Occipital lobe (tissue), 1 donor: ENCODE measurements at regions not wholly inside any gene's neighbourhood (a gene's known extent, or its start where the extent isn't known, plus 50 kb on each side); places are given as distances from the start of the nearest gene placed in this dataset.
"Not testable (repeated sequence)": the region's sequence is repeated elsewhere in the genome, so short reads cannot be mapped to it uniquely, and the experiment has no call there.

Source experiments
- DNase-seq: peaks from one replicate; lab custom pipeline; 2025; lab: John Stamatoyannopoulos, UW

DNA sequence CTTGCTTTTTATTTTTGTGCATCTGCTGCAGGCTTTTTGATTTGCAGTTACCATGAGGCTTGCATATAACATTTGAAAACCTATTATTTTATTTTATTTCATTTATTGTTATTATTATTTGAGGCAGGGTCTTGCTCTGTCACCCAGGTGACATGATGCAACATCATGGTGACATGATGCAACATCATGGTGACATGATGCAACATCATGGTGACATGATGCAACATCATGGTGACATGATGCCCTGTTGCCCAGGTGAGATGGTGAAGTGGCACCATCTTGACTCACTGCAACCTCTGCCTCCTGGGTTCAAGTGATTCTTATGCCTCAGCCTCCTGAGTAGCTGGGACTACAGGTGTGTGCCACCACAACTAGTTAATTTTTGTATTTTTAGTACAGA, 244.5 kb upstream of the CTBP2 start:
- DNase-seq: not testable (repeated sequence)

DNA sequence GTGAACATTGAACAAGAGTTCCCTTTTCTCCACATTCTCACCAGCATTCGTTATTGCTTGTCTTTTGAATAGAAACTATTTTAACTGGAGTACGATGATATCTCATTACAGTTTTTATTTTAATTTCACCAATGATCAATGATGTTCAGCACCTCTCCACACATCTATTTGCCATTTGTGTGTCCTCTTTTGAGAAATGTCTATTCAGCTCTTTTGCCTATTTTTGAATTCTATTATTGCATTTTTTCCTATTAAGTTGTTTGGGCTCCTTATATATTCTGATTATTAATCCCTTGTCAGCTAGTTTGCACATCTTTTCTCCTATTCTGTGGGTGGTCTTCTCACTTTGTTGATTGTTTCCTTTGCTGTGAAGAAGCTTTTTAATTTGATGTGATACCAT, 241.1 kb upstream of the CTBP2 start:
- DNase-seq: no peak

DNA sequence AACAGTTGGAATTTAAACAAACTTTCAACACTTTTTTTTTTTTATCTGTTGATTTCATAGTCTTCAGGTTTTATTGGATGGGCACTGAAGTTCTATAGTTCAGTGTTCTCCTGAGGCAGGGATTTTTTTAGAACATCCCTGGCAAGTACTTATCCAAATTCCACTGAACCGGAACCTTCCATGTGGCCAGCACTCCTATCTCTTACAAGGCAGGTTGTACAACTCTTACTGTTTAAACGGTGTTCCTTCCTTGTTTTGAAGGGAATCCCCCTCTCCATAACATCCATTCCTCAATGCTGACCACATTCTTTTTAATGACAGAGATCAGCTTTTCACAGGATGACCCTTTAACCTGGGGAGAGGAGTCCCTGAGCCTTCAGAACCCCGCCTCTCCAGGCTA, 238.9 kb upstream of the CTBP2 start:
- no peak for DNase-seq

DNA sequence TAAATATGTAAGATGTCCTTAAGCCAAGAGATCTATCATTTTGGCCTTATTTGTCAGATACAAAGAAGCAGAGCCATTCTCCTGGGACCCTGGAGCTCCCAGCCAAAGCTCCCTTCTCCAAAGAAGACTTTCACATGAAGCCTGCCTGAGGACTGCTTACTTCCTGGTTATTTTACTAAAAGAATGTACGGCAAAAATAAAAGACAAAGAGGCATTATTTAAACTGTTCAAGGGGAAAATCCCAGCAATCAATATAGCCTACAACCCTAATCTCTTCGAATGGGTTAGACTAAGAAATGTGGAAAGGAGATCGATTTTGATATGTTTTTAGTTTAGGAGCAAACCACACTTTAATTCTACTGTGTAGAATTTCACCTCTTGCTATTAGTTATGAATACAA, 237.9 kb upstream of the CTBP2 start:
- no peak for DNase-seq

DNA sequence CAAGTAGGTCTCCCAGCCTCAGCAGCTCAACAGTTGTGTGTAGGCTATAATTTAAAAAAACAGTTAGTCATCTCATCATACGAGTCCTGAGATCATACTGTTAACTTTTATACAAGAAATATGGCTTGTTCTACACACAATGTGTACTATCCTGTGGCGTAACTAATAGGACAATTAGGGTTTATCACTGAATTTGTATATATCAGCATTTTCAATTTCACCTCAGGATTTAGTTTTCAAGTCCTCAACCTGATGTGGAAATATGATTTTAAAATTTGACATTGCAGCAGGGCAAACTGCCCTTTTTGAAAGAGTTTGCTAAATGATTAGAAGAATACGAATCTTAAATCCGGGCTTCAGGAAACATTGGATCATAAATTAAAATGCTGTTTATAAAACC, 237.2 kb upstream of the CTBP2 start:
- DNase-seq: no peak

DNA sequence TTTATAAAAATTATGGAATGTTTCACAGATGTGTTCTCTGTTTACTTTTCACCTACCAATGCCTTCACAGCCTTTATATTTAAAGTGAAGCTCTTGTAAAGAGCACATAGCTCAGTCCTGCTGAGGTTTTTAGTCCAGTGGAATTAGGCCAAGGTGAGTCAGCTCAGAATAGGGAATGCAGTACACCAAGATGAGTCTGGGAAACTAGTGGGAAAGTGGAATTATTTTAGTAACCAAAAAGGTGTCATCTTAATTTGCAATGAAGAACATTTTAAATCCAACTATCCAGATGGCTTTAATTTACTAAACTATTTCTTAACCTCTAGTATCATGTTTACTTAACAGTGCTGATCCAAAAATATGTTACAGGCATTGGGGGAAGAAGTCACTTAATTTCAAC, 236.3 kb upstream of the CTBP2 start:
- no peak for DNase-seq

DNA sequence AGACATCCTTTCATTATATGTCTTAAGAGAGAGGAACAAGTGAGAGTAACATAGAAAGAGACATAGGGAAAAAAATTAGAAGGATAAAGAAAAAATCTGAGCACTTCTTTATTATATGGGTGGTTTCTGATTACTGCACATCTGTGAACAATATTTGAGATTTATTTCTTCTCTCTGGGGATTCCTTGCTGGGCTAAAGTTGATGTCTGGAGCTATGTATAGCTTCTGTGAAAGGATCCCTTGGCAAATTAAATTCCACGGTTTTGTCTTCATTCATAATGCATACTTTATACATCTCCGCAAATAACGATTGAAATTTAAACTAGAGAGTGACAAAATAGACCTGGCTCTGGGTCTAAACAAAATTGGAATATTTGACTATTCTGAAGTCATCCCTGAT, 232.2 kb upstream of the CTBP2 start:
- DNase-seq: no peak

DNA sequence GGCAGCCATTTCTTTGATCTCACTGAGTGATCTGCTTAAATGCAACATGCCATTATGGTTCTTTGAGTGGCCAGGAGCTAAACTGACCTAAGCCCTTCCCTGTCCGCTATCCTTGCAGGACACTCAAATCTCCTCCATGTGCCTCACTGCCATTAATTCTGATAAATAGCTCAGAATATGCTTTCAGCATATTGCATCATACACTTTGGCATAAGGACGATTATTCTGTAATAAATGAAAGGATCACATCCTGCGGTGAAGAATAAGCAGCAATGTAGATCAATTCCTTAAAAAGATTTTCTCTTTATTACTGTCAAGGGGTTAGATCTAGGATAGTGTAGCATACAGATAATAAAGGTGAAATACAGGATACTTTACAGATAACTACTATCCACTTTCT, 231.8 kb upstream of the CTBP2 start:
- DNase-seq: no peak

DNA sequence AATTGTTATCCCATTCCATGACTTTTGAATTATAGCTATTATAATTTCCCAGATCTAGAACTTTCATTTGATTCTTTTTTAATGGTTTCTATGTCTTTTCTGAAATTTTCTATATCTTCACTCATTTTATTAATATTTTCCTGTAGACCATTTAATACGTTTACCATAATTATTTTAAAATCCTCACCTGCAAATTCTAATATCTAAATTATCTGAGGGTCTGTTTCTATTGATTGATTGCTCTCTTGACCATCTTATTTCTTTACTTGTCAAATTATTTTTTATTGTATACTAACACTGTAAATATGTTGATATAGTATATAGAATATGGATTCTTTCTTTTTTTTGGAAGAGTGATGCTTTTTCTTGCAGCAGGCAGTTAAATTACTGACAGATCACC, 229.3 kb upstream of the CTBP2 start:
- DNase-seq: no peak

DNA sequence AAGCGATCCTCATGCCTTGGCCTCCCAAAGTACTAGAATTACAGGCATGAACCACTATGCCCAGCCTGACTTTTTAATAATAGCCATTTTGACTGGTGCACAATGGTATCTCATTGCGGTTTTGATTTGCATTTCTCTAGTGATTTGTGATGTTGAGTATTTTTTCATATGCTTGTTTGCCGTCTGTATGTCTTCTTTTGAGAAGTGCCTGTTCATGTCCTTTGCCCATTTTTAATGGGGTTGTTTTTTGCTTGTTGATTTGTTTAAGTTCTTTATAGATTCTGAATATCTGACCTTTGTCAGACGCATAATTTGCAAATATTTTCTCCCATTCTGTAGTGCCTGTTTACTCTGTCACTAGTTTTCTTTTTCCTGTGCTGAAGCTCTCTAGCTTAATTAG, 219.2 kb upstream of the CTBP2 start:
- DNase-seq: no peak

DNA sequence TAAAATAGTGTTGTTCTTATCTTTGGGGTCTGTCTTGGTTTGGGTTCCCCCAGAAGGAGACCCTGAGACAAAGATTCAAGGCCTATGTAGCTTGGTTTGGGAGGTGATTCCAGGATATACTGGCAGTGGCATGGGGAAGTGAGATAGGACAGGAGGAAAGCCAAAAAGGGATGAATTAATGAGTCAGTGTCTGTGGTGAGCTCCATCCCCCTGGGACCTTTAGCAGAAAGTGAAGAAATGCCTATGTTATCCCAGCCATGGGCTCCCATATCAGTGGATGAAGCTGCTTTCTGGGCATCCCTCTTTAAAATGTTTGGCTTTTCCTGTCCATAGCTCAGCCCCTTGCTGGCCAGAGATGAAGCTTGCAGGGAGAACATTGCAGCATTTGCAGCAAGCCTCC, 217.0 kb upstream of the CTBP2 start:
- no peak for DNase-seq

DNA sequence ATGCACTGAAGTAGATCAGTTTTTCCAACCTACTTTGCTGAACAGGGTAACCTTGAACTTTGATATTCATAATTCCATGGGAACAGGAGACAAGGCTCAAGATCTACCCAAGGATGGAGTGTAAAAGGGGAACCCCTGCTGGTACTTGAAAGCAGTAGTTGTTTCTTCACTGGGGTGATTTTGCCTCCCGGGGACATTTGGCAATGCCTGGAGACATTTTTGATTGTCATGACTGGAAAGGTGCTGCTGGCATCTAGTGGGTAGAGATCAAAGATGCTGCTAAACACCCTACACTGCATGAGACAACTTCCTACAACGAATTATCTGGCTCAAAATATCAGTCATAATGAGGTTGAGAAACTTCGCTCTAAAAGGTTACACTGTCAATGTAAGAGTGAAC, 214.8 kb upstream of the CTBP2 start:
- DNase-seq: no peak

DNA sequence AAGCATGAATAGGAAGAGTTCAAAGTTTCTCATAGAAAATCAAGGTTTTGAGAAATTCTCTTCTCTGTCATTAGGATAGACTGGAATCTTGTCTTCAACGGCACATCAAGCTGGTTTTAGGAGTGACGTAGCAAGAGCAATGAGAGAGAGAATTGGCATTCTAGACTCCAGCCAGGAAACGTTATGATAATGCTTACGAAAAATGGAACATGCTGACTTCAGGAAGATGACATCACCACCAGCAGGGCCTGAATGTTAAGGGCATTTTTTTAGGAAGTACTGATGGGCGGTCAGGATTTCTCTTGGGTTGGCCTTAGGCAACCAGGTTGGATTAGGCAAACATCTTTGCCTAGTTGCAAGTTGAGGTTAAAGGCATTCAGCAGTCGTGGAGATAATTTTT, 213.2 kb upstream of the CTBP2 start:
- DNase-seq: no peak

DNA sequence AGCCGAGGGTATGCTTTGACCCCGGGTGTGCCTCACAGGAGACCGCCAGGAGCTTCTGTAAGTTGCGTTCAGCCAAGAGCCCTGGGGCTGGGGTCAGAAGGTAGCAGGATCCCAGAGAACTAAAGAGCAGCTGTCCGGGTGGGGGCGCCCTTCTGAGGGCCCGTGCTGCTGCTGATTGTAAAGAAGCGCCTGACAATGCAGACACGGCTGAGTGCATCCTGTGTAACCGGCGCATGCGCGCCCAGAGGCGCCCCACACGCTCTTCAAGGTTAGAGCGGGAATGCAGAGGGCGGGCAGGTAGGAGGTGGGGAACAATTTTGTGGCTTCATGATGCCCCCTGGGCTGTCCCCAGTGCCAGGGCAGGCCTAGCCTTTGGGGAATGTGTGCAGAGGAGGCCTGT, 210.2 kb upstream of the CTBP2 start:
- DNase-seq: no peak

DNA sequence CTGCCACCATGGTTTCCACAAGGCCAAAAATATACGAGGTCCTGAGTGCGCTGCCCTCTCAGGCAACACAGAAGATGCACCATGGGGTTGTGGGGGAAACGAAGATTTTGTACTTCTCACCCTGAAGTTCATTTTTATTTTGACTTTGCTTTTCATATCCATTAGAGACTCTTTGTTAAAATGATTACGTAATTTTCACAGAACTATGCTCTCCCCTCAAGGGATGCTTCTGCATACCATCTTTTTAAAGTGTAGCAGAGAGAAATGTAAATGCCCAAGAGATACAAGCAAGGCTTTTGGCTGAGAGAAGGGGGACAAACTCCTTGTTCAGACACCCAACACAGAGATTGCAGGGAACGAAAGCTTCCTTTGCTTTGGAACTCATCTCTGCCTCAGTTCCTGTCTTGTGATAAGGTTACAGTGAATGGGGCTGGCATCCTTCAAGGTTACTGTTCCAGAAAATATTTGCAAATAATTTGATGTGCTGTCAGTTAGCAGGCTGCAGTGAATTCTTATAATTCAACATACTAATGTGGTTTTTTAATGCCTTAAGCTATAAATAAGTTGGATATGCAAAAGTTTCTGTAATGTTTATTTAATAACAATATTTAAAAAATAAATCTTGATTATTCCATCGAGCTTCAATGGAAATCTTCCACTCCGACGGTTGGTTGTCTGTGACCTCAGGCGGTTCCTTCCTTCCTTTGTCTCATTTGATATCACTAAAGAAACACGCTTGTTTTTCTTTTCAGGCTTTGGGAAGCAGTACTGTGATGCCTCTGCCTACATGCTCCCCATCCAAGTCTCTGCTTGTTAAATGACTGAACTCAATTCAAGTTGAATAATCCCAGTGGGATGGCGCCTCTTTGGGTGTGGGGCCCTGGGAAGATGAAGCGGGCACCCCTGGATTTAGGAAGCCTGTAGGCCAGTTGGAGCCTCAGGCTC, 209.3 kb upstream of the CTBP2 start:
- DNase-seq: no peak

DNA sequence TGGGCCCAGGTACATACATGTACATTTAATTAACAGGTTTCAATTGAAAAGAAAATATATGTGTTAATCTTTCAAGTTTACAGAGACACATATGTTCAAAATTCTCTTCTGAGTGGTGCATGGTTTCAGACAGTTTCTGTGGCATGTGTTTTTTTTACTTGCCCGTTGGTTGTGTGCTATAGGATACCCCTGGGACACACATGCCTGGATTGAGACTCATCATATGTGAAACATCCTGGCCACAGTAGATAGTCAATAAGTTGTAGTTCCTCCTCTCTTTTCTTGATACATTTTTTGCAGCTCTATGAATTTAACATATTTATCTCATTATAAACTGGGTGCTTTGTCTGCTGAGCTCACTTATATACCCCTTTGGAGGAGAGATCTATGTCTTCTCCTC, 207.8 kb upstream of the CTBP2 start:
- DNase-seq: no peak

DNA sequence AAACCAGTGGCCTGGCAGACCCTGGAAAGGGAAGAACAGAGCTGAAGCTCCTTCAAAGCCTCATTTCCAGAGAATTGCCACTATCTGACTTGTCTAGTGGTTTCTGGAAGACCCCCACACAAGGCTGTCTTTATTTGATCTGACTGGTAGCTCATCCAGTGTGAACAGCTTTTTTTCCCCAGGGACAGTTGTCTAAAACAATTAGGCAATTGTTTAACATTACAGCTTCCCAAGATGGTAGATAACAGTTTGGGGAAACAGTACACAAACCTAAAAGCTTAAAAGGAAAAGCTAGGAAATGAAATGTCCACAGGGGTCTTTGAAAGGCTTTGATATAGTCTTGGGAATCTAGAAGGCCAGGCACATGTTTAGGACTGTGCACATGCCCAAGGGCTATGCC, 203.4 kb upstream of the CTBP2 start:
- DNase-seq: no peak

DNA sequence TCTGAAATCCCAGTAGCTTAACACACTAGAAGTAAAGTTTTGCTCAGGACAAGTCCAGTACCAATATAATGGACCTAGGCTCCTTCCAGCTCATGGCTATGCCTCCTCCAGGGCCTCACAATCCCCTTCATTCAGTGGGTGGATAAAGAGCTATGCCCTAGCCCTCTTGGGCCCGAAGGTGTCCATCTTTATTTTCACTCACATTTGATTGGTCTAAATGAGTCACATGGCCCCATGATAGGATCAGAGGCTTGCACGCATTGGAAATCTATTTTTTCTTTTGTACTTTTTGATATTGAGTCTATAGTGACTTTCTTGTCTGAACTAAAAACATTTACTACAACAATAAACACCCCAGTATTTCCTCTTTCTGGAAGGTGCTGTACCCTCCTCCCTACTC, 202.6 kb upstream of the CTBP2 start:
- no peak for DNase-seq

DNA sequence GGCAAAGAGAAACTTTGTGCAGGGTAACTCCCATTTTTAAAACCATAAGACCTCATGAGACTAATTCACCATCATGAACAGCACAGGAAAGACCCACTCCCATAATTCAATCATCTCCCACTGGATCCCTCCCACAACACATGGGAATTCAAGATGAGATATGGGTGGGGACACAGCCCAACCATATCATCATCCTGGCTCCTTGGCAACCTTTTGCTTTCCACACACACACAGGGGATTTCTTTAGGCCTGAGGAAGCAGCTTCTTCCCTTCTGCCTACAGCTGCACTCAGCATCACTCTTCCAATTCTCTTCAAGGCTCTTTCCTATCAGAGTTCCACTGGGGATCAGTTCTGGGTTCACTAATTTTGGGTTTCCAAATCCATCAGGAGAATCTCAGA, 199.0 kb upstream of the CTBP2 start:
- no peak for DNase-seq

DNA sequence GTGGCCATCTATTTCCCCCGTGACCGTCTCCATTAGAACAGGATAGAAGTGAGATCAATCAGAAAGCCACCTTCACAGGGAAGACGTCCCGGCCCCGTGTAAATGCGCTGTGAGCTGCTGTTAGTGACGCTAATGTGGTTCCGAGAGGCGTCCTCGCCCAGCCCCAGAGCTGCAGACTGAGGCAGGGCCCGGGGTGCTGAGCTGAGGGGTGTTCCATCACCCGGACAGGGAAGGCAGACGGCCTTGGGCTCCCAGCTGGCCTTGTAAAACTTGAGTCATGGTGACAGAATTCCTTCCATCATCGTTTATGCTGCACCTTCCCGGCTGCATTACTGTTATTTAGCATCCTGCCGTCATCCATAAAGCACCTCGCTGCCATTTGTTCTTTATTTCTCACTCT, 195.3 kb upstream of the CTBP2 start:
- DNase-seq: no peak

DNA sequence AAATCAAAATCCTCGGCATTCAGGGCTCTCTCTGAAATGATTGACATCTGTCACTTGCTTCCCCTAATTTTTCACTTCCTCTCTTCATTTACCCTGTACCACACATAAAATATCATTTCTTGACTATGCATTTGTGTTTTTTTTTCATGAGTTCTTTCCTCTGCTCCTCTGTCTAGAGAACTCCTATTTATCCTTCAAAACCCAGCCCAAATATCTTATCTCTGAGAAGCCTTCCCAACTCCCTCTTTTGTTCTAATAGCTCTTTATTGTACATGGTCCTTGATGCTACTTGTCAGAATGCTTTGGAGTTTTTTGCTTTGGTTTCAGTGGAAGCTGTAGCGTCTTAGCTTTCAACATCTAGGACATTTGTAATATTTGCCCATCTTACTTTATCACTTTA, 190.2 kb upstream of the CTBP2 start:
- no peak for DNase-seq

DNA sequence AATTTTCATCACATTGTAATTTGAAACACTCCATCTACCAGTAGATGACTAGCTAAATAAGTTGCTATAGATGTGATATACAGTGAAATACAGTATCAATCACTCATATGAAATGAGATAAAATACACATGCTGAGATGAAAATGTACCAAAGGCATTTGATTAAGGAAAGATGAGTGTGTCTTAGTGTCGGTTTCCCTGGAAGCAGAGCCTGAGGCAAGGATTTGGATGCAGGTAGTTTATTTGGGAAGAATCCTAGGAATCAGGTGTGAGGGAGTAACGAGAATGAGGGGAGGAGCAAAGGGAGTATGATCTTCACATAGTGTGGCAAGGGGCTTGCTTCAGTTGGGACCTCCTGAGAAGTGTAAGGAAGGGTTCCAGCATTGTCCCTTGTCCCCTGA, 188.2 kb upstream of the CTBP2 start:
- no peak for DNase-seq

DNA sequence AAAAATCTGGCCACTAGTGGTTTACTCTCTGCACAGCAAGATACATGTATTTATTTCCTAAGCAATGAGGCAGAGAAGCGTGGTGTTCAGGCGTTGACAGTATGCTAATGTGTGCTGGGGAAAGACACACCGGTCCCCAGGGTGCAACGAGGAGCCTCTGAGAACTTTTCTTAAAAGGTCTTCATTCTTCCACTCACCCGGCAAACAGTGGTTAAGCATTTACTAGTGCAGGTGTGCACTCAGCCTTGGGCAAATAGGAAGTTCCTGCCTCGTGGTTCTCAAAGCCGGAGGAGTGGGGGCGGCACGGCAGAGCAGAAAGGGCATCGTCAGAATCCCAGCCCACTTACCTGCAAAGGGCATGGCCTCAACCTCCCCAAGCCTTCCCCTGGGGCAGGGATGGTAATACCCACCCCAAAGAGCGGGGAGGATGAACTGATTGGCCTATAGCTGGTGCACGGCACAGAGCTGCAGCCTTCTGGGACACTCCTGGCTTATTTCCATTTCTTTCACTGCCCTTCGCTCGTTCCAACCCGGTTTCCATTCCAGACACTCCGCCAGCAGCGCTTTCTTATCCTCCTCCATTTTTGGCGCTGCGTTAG, 184.3 kb upstream of the CTBP2 start:
- no peak for DNase-seq
